Spleen (tissue), 11 donors: ENCODE measurements at regions not wholly inside any gene's neighbourhood (a gene's known extent, or its start where the extent isn't known, plus 50 kb on each side); places are given as distances from the start of the nearest gene placed in this dataset.

ENCODE experiments used
- DNase-seq: peaks from one replicate; pipeline ENCODE4 v3.0.0-alpha.2; 2020
- H3K27ac ChIP-seq, 8 donors: fragments of 200-600 bp; sonication (generic) in 7 of 8; 1 replicate in 4 of 8; 2 replicates in 4 of 8; pipeline versions ENCODE4 v1.5.0 to v1.8.0; 2016 to 2021; ENCODE audit warnings: inconsistent platforms in 4 of 8, mild to moderate bottlenecking in 4 of 8, moderate library complexity in 1 of 8
- H3K27me3 ChIP-seq, 7 donors: fragments of 200-600 bp; sonication (generic) in 6 of 7; replicated peaks in 1 of 7; 1 replicate in 4 of 7; 2 replicates in 3 of 7; pipeline versions ENCODE4 v1.5.0 to v1.8.0; 2016 to 2021; ENCODE audit warnings: inconsistent platforms in 3 of 7, mild to moderate bottlenecking in 1 of 7
- H3K36me3 ChIP-seq, 6 donors: fragments of 200-600 bp; sonication (generic) in 5 of 6; 1 replicate in 4 of 6; 2 replicates in 2 of 6; pipeline versions ENCODE4 v1.5.0 to v1.8.0; 2016 to 2021; ENCODE audit warnings: inconsistent platforms in 2 of 6
- H3K4me1 ChIP-seq, 6 donors: fragments of 200-600 bp; sonication (generic) in 5 of 6; 1 replicate in 3 of 6; 2 replicates in 3 of 6; pipeline versions ENCODE4 v1.5.0 to v1.8.0; 2016 to 2021; ENCODE audit warnings: inconsistent platforms in 3 of 6
- H3K4me3 ChIP-seq, 8 donors: fragments of 200-600 bp; sonication (generic) in 7 of 8; 1 replicate in 4 of 8; 2 replicates in 4 of 8; pipeline versions ENCODE4 v1.5.0 to v1.8.0; 2016 to 2021; ENCODE audit warnings: inconsistent platforms in 4 of 8, mild to moderate bottlenecking in 4 of 8, moderate library complexity in 2 of 8
- H3K9me3 ChIP-seq, 8 donors: fragments of 200-600 bp; sonication (generic) in 7 of 8; 1 replicate in 4 of 8; 2 replicates in 4 of 8; pipeline versions ENCODE4 v1.5.0 to v1.8.0; 2016 to 2021; ENCODE audit warnings: inconsistent platforms in 4 of 8
- POLR2A ChIP-seq, 3 donors: fragments of 450-650 bp; IDR thresholded peaks; one replicate each; pipeline ENCODE4 v1.5.1; 2017; ENCODE audit warnings: antibody characterized with exemption in 3 of 3, mild to moderate bottlenecking in 1 of 3
- POLR2AphosphoS5 ChIP-seq, 3 donors: sonication (generic); formaldehyde crosslinking; IDR thresholded peaks; one replicate each; pipeline ENCODE4 v1.5.1; 2017; ENCODE audit warnings: antibody characterized with exemption in 3 of 3
- WGBS, 5 donors: extraction: QIAGEN DNeasy Blood & Tissue Kit in 3 of 5; methylation state at CpG; one replicate each; pipeline versions ENCODE4 v1.1.5 to v1.1.7; 2013 to 2018; 5-methylcytosine and 5-hydroxymethylcytosine counted together
- intact Hi-C: fragments of 100-400 bp; cut with DNase I; formaldehyde crosslinking; loops from one replicate; pipeline ENCODE4 v1.15.0; 2023; ENCODE audit warnings: low total_unique reads
- TF ChIP-seq, protein P1 (sequence below), 11 experiments: fragments of 200-600 bp in 7 of 11; fragments of 450-650 bp in 4 of 11; sonication (generic) in 4 of 11; IDR thresholded peaks in 8 of 11; conservative IDR thresholded peaks in 3 of 11; 1 replicate in 7 of 11; 2 replicates in 4 of 11; pipeline versions ENCODE4 v1.4.0 to v1.8.0; 2016 to 2021; ENCODE audit warnings: antibody characterized with exemption in 11 of 11, inconsistent platforms in 4 of 11, mild to moderate bottlenecking in 1 of 11
- donor health status: healthy with polysubstance abuse.
- donor health status: DM: no; HTN: no; CAD: no; lungs with moderate emphysema.
- donor health status: DM: no; HTN: no; CAD: no.
- donor health status: Bipolar disorder and iron deficiency.
- donor health status: healthy.
- donor health status: DM: no; HTN: no; CAD: no.
- donor health status: DM: yes; HTN: yes; CAD: no.

- no peak overlapping the region for H3K27ac ChIP-seq
- whole genome bisulfite sequencing, 5 donors: 84 to 97% (median 90%) methylated on average over 2 of the region's 2 CpGs
- H3K27me3 ChIP-seq: no peaks in the 10 kb centered on the region
- H3K4me1 ChIP-seq: no peaks in the 10 kb centered on the region
- no peak overlapping the region for H3K4me3 ChIP-seq
- no peaks in the 10 kb centered on the region for H3K36me3 ChIP-seq
- H3K9me3 ChIP-seq: no peaks in the 10 kb centered on the region
- intact Hi-C loops: no loop called here
- TF ChIP-seq, protein P1, sequence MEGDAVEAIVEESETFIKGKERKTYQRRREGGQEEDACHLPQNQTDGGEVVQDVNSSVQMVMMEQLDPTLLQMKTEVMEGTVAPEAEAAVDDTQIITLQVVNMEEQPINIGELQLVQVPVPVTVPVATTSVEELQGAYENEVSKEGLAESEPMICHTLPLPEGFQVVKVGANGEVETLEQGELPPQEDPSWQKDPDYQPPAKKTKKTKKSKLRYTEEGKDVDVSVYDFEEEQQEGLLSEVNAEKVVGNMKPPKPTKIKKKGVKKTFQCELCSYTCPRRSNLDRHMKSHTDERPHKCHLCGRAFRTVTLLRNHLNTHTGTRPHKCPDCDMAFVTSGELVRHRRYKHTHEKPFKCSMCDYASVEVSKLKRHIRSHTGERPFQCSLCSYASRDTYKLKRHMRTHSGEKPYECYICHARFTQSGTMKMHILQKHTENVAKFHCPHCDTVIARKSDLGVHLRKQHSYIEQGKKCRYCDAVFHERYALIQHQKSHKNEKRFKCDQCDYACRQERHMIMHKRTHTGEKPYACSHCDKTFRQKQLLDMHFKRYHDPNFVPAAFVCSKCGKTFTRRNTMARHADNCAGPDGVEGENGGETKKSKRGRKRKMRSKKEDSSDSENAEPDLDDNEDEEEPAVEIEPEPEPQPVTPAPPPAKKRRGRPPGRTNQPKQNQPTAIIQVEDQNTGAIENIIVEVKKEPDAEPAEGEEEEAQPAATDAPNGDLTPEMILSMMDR (IDR thresholded peaks at IDR 0.05 in 8 of 11, conservative IDR thresholded peaks at IDR 0.05 in 3 of 11): no peak
- TF ChIP-seq POLR2AphosphoS5 (IDR thresholded peaks at IDR 0.05) (no peak), POLR2A (IDR thresholded peaks at IDR 0.05) (no peak)
- DNase-seq: no peak
Measured at GRCh38 chr7:13198036-13198435, 510.6 kb downstream of the ARL4A start.

DNA sequence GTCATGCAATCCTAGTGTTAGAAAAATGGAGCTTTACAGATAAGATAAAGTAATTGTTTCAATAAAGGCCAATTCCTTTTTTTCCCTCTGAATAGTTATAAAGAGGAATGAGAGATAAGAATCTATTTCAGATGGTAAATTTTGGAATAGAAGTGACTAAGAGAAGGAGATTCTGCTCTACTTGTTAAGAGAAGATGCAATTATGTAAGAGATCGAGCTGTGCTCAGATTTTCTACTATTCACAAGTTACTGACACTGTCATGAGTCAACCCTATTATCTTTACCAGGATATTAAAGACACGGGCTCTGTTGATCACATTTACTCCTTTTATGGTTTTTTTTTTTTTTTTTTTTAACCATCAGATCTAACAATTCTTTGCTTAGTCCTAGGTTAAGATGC lies 511.3 kb downstream of the ARL4A start:
- H3K9me3 ChIP-seq: no peaks in the 10 kb centered on the region
- H3K27ac ChIP-seq: no peak overlapping the region
- intact Hi-C loops: no loop called here
- H3K36me3 ChIP-seq: no peaks in the 10 kb centered on the region
- TF ChIP-seq POLR2AphosphoS5 (IDR thresholded peaks at IDR 0.05) (no peak), POLR2A (IDR thresholded peaks at IDR 0.05) (no peak)
- TF ChIP-seq, protein P1 (IDR thresholded peaks at IDR 0.05 in 8 of 11, conservative IDR thresholded peaks at IDR 0.05 in 3 of 11): no peak
- H3K4me3 ChIP-seq: no peak overlapping the region
- no peaks in the 10 kb centered on the region for H3K27me3 ChIP-seq
- H3K4me1 ChIP-seq: no peaks in the 10 kb centered on the region
- no peak for DNase-seq
- 70 to 91% (median 77%) methylated on average over 2 of the region's 2 CpGs for WGBS, 5 donors

- no peaks in the 10 kb centered on the region for H3K9me3 ChIP-seq
- intact Hi-C loops: no loop called here
- H3K27ac ChIP-seq: no peak overlapping the region
- WGBS, 5 donors: 7 to 33% (median 24%) methylated on average over 1 of the region's 1 CpG
- H3K4me1 ChIP-seq: no peaks in the 10 kb centered on the region
- no peaks in the 10 kb centered on the region for H3K27me3 ChIP-seq
- no peak overlapping the region for H3K4me3 ChIP-seq
- TF ChIP-seq, protein P1 (IDR thresholded peaks at IDR 0.05 in 8 of 11, conservative IDR thresholded peaks at IDR 0.05 in 3 of 11): no peak
- TF ChIP-seq POLR2A (IDR thresholded peaks at IDR 0.05) (no peak), POLR2AphosphoS5 (IDR thresholded peaks at IDR 0.05) (no peak)
- DNase-seq: no peak
- H3K36me3 ChIP-seq: no peaks in the 10 kb centered on the region
Measured at GRCh38 chr7:13201628-13202027, 514.2 kb downstream of the ARL4A start.

DNA sequence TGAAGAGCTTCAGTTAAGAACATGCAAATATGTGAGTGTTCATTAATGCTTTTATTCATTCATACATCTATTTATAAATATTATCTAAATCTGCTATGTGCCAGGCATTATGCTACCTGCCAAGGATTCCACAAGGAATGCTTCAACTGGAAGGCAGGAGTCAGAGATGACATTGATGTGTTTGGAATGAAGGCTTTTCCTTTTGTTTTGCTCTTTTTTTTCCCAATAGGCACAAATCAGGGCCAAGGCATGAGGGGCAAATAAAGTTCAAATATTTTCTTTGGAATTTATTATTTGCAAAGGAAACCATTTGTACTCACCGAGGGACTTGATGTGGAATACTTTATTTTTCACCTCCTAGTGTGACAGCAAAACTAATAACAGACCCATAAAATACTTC lies 530.3 kb downstream of the ARL4A start:
- DNase-seq: no peak
- Histone ChIP-seq H3K4me1 (no peaks in the 10 kb centered on the region), H3K9me3 (no peaks in the 10 kb centered on the region), H3K27ac (no peak overlapping the region), H3K4me3 (no peak overlapping the region), H3K36me3 (no peaks in the 10 kb centered on the region), H3K27me3 (no peaks in the 10 kb centered on the region)
- intact Hi-C loops: no loop called here
- 62 to 72% (median 66%) methylated on average over 1 of the region's 1 CpG for WGBS, 5 donors
- TF ChIP-seq POLR2A (IDR thresholded peaks at IDR 0.05): no peak
- TF ChIP-seq POLR2AphosphoS5 (IDR thresholded peaks at IDR 0.05): no peak
- TF ChIP-seq, protein P1 (IDR thresholded peaks at IDR 0.05 in 8 of 11, conservative IDR thresholded peaks at IDR 0.05 in 3 of 11): no peak
